Vagina (tissue), 2 donors: ENCODE measurements at regions not wholly inside any gene's neighbourhood (a gene's known extent, or its start where the extent isn't known, plus 50 kb on each side); places are given as distances from the start of the nearest gene placed in this dataset.
A peak's percentile ranks its signal among the peaks of the same experiment; 100 is the strongest.

Experiments used
- CTCF ChIP-seq, 3 experiments: fragments of 450-650 bp in 2 of 3; fragments of 200-600 bp in 1 of 3; sonication (generic) in 1 of 3; IDR thresholded peaks; one replicate each; pipeline ENCODE4 v1.5.1; 2017 to 2019; ENCODE audit warnings: antibody characterized with exemption in 3 of 3, mild to moderate bottlenecking in 2 of 3, moderate library complexity in 2 of 3
- POLR2A ChIP-seq, 2 donors: fragments of 450-650 bp; IDR thresholded peaks; one replicate each; pipeline ENCODE4 v1.6.1; 2017; ENCODE audit warnings: antibody characterized with exemption in 2 of 2, mild to moderate bottlenecking in 2 of 2, moderate library complexity in 2 of 2
- POLR2AphosphoS5 ChIP-seq, 2 donors: sonication (generic); formaldehyde crosslinking; IDR thresholded peaks; one replicate each; pipeline ENCODE4 v1.9.0; 2017; ENCODE audit warnings: antibody characterized with exemption in 2 of 2, mild to moderate bottlenecking in 2 of 2, low read depth in 1 of 2; ENCODE audit not compliant: insufficient read depth in 1 of 2

DNA sequence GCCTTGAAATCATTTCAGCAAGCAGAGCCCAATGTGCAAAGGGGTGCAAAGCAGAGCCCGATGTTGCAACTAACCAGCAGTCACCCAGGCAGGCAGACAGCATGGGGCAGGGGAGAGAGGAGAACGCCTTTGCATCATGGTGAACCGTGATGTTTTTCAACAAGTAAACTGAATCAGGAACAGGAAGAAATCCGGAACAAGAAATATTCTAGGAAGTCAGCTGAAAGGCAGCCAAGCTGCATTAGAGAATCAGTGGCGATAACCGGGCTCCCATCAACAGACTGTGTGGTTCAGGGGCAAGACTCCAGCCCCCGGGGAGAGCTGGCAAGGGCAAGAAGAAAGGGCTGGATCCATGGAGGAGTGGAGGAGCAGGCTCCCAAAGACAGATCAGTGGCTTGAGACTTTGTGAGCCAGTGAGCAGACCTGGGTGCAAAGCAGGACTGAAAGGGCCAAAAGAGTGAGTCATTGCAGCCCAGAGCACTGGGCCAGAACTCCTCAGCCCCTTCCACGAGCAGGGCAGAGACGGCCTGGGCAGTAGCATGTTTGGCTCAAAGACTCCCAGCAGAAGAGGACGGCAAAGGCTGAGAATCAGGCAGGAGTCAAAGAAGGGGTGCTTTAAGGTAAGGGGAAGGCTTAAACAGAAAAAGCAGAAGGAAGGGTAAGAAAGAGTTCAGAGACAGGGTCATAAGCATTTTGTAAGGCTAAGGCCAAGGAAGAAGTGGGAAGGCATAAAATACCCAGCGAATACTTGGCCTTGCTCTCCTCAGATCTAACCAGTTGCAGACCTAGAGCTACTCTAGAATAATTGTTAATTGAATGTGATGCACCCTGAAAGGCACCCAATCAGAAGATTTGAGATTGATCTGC is 155.0 kb downstream of the SETD4 start:
- TF ChIP-seq CTCF (IDR thresholded peaks at IDR 0.05), result no peak
- no peak for TF ChIP-seq POLR2A (IDR thresholded peaks at IDR 0.05)
- TF ChIP-seq POLR2AphosphoS5 (IDR thresholded peaks at IDR 0.05; ENCODE audit: insufficient read depth in 1 of 2, low read depth in 1 of 2), result peak in 1 of 2 donors; percentile 50
